HepG2 (cell line): ENCODE measurements at regions not wholly inside any gene's neighbourhood (a gene's known extent, or its start where the extent isn't known, plus 50 kb on each side); places are given as distances from the start of the nearest gene placed in this dataset.

ENCODE experiments used
- ATAC-seq: fragments of 200-7000 bp; cut with Tn5 transposase; 3 replicates; pipeline ENCODE4 v1.9.1; 2020; ENCODE audit warnings: mild to moderate bottlenecking, moderate library complexity
- BruUV-seq: library from RNA; stranded (reverse); fragments of 400-500 nt; replicated peaks from 2 replicates; lab custom pipeline; 2021; lab: Mats Ljungman, UMichigan
- CTCF ChIA-PET: fragments of 300-600 bp; formaldehyde crosslinking; extraction: SDS; loops from one replicate; lab custom pipeline; 2021; ENCODE audit warnings: low total read pairs, inconsistent platforms, low intra/inter-chr PET ratio; lab: Yijun Ruan, JAX
- POLR2A ChIA-PET: fragments of 350-600 bp; sonication (Branson Sonifier 250); formaldehyde crosslinking; loops from one replicate; lab custom pipeline; 2020; ENCODE audit warnings: antibody characterized with exemption, inconsistent platforms; lab: Yijun Ruan, JAX
- DNase-seq: peaks from one replicate; pipeline ENCODE4 v3.0.0-alpha.2; 2015; ENCODE audit warnings: low spot score
- FAIRE-seq: peaks from 3 replicates; lab custom pipeline; 2011; peaks lifted over from hg19 to GRCh38; lab: Jason Lieb, UNC
- H2AFZ ChIP-seq: one replicate; pipeline ENCODE4 v1.6.1; 2011; ENCODE audit warnings: low read length, inconsistent platforms
- H3K27ac ChIP-seq: fragments of 300-600 bp; 3 replicates; pipeline ENCODE4 v1.8.0; 2011; ENCODE audit warnings: mixed run types, mild to moderate bottlenecking, mixed read lengths, low read length, inconsistent platforms; ENCODE audit not compliant: insufficient read depth; ENCODE audit errors: extremely low read length
- H3K27me3 ChIP-seq, 2 experiments: fragments of 200-600 bp in 1 of 2; 2 replicates in 1 of 2; 3 replicates in 1 of 2; pipeline versions ENCODE4 v1.6.0 to v1.8.0; 2011; ENCODE audit warnings: low read length in 2 of 2, mild to moderate bottlenecking in 2 of 2, moderate library complexity in 2 of 2, inconsistent platforms in 1 of 2; ENCODE audit not compliant: insufficient read depth in 2 of 2, control insufficient read depth in 1 of 2
- H3K36me3 ChIP-seq, 2 experiments: fragments of 200-600 bp in 1 of 2; replicated peaks in 1 of 2; 2 replicates in 1 of 2; 3 replicates in 1 of 2; pipeline versions ENCODE4 v1.5.1 to v1.8.0; 2011; ENCODE audit warnings: low read length in 2 of 2, inconsistent platforms in 1 of 2; ENCODE audit not compliant: insufficient read depth in 2 of 2, control insufficient read depth in 1 of 2
- H3K4me1 ChIP-seq: 2 replicates; pipeline ENCODE4 v1.5.1; 2012; ENCODE audit warnings: low read length, inconsistent platforms; ENCODE audit not compliant: insufficient read depth
- H3K4me2 ChIP-seq: 2 replicates; pipeline ENCODE4 v1.6.0; 2011; ENCODE audit warnings: low read depth, low read length, inconsistent platforms
- H3K4me3 ChIP-seq, 3 experiments: fragments of 200-600 bp in 1 of 3; sonication (generic), shearing (Covaris generic) in 1 of 3; replicated peaks in 1 of 3; 2 replicates each; pipeline ENCODE4 v1.5.1; 2011 to 2016; ENCODE audit warnings: low read length in 3 of 3, inconsistent platforms in 2 of 3, low read depth in 2 of 3, mild to moderate bottlenecking in 2 of 3, control low read depth in 1 of 3, mixed read lengths in 1 of 3; ENCODE audit not compliant: insufficient read depth in 1 of 3
- H3K79me2 ChIP-seq: one replicate; pipeline ENCODE4 v1.6.1; 2011; ENCODE audit warnings: low read length, inconsistent platforms; ENCODE audit not compliant: insufficient read depth
- H3K9ac ChIP-seq: 2 replicates; pipeline ENCODE4 v1.6.0; 2011; ENCODE audit warnings: mild to moderate bottlenecking, low read depth, low read length, inconsistent platforms; ENCODE audit not compliant: insufficient read depth
- H3K9me3 ChIP-seq: 2 replicates; pipeline ENCODE4 v1.5.1; 2012; ENCODE audit warnings: mild to moderate bottlenecking, low read length
- H4K20me1 ChIP-seq: 2 replicates; pipeline ENCODE4 v1.6.0; 2011; ENCODE audit warnings: inconsistent platforms, mild to moderate bottlenecking, low read length, moderate library complexity; ENCODE audit not compliant: insufficient read depth
- CAMTA2 ChIP-seq: sonication (generic); formaldehyde crosslinking; IDR thresholded peaks from 2 replicates; pipeline ENCODE4 v1.4.0; 2020; ENCODE audit warnings: mild to moderate bottlenecking, missing genetic modification reagents, borderline replicate concordance
- CC2D1A ChIP-seq: sonication (generic); formaldehyde crosslinking; IDR thresholded peaks from 2 replicates; pipeline ENCODE4 v1.8.1; 2023; ENCODE audit warnings: mild to moderate bottlenecking, missing genetic modification reagents
- FOXK1 ChIP-seq: sonication (generic); formaldehyde crosslinking; IDR thresholded peaks from 2 replicates; pipeline ENCODE4 v1.4.0; 2020; ENCODE audit warnings: low read depth, missing genetic modification reagents, borderline replicate concordance
- HMG20A ChIP-seq: IDR thresholded peaks from 2 replicates; pipeline ENCODE4 v1.6.1; 2016; ENCODE audit warnings: borderline replicate concordance
- HNRNPLL ChIP-seq: fragments of 200-400 bp; formaldehyde crosslinking; IDR thresholded peaks from 2 replicates; pipeline ENCODE4 v1.6.1; 2017; ENCODE audit warnings: mild to moderate bottlenecking, low read depth, low read length; ENCODE audit not compliant: poor library complexity, severe bottlenecking
- MZF1 ChIP-seq: sonication (generic); formaldehyde crosslinking; IDR thresholded peaks from 2 replicates; pipeline ENCODE4 v1.8.1; 2023; ENCODE audit warnings: mild to moderate bottlenecking, missing genetic modification reagents, borderline replicate concordance
- RAD51 ChIP-seq: fragments of 450-650 bp; IDR thresholded peaks from 2 replicates; pipeline ENCODE4 v1.6.1; 2016; ENCODE audit warnings: borderline replicate concordance
- SIN3A ChIP-seq: IDR thresholded peaks from 2 replicates; pipeline ENCODE4 v1.6.1; 2011; ENCODE audit warnings: low read depth, mild to moderate bottlenecking, control low read depth, low read length, borderline replicate concordance
- ZBTB20 ChIP-seq: sonication (generic); formaldehyde crosslinking; IDR thresholded peaks from 2 replicates; pipeline ENCODE4 v1.8.1; 2023; ENCODE audit warnings: missing genetic modification reagents, low read depth, mild to moderate bottlenecking, borderline replicate concordance
- ZIK1 ChIP-seq: sonication (generic); formaldehyde crosslinking; IDR thresholded peaks from 2 replicates; pipeline ENCODE4 v1.5.0; 2020; ENCODE audit warnings: mild to moderate bottlenecking, low read depth, missing genetic modification reagents, borderline replicate concordance
- ZNF274 ChIP-seq: sonication (generic); formaldehyde crosslinking; IDR thresholded peaks from 2 replicates; pipeline ENCODE4 v1.5.1; 2020; ENCODE audit warnings: mild to moderate bottlenecking, missing genetic modification reagents
- WGBS: methylation state at CpG from one replicate; pipeline ENCODE4 v1.1.6; 2017; ENCODE audit warnings: low lambda C conversion rate; 5-methylcytosine and 5-hydroxymethylcytosine counted together
- in situ Hi-C: cut with HindIII; loops from 2 replicates; pipeline ENCODE4 v1.10.0; 2017; ENCODE audit warnings: low pct_unique_long_range_greater_than_20kb; ENCODE audit not compliant: extremely low pct_ligation_motif_present
- intact Hi-C: fragments of 100-400 bp; cut with micrococcal nuclease; formaldehyde crosslinking; loops from one replicate; pipeline ENCODE4 v1.10.0; 2022; ENCODE audit not compliant: unreplicated experiment
- TF ChIP-seq, protein P1 (sequence below): sonication (generic); formaldehyde crosslinking; IDR thresholded peaks from 2 replicates; pipeline ENCODE4 v1.5.1; 2020; ENCODE audit warnings: missing genetic modification reagents, mild to moderate bottlenecking, borderline replicate concordance
- TF ChIP-seq, protein P2 (sequence below): sonication (generic); formaldehyde crosslinking; IDR thresholded peaks from one replicate; pipeline ENCODE4 v1.5.1; 2020; ENCODE audit warnings: mild to moderate bottlenecking, missing genetic modification reagents; ENCODE audit errors: not compliant biosample characterization

DNA sequence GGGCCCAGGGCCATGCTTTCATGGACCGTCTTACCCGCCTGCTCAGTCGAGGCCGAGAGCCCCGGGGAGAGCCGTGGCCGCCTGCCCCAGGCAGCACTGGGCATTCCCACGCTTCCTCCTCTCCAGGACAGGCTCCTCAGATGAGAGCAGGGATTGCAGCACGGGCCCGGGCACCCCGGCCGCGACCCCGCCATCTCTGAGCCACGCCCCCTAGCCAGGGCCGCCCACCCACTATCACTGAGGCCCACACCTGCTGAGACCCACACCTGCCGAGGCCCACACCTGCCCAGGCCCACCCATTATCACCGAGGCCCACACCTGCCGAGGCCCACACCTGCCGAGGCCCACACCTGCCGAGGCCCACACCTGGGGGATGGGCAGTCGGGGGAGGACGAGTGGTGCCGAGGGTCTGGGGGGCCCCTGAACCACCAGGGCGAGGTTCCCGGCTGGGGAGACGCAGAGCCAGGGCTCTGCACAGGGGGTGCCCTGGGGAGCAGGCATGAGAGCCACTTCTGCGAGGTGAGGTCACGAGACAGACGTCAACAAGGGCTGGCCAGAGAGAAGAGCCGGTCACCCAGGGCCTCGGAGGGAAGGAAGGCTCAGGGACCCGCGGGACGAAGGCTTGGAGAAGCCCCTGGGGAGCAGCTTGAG, 235.6 kb downstream of the ERMARD start:
- no peak overlapping the region for H3K4me3 ChIP-seq
- CTCF ChIA-PET = no interaction called here
- H3K4me2 ChIP-seq = no peak overlapping the region
- no peaks in the 10 kb centered on the region for H3K4me1 ChIP-seq
- POLR2A ChIA-PET = no interaction called here
- H3K36me3 ChIP-seq = no peaks in the 10 kb centered on the region
- BruUV-seq = no TSS peak
- peaks cover 12 to 70% of the 10 kb centered on the region in 2 experiments for H3K27me3 ChIP-seq
- ATAC-seq (no peak), DNase-seq (no peak), FAIRE-seq (no peak)
- 31% methylated on average over 27 of the region's 35 CpGs for WGBS
- H2AFZ ChIP-seq = no peak overlapping the region
- no peak overlapping the region for H3K9ac ChIP-seq
- no peak overlapping the region for H3K27ac ChIP-seq
- H3K9me3 ChIP-seq = no peaks in the 10 kb centered on the region
- intact Hi-C loops (no loop called here), in situ Hi-C loops (no loop called here)
- H4K20me1 ChIP-seq = no peaks in the 10 kb centered on the region
- TF ChIP-seq ZBTB20 (CRISPR knock-in tag) = no peak
- TF ChIP-seq, protein P1, sequence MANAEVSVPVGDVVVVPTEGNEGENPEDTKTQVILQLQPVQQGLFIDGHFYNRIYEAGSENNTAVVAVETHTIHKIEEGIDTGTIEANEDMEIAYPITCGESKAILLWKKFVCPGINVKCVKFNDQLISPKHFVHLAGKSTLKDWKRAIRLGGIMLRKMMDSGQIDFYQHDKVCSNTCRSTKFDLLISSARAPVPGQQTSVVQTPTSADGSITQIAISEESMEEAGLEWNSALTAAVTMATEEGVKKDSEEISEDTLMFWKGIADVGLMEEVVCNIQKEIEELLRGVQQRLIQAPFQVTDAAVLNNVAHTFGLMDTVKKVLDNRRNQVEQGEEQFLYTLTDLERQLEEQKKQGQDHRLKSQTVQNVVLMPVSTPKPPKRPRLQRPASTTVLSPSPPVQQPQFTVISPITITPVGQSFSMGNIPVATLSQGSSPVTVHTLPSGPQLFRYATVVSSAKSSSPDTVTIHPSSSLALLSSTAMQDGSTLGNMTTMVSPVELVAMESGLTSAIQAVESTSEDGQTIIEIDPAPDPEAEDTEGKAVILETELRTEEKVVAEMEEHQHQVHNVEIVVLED (CRISPR knock-in tag) = no peak
- TF ChIP-seq HMG20A (CRISPR knock-in tag) = no peak
- TF ChIP-seq FOXK1 (CRISPR knock-in tag) = no peak
- TF ChIP-seq ZNF274 = no peak
- TF ChIP-seq SIN3A = no peak
- TF ChIP-seq HNRNPLL = no peak
- TF ChIP-seq CC2D1A (CRISPR knock-in tag) = no peak
- TF ChIP-seq RAD51 = no peak
- no peak for TF ChIP-seq MZF1
- TF ChIP-seq, protein P2, sequence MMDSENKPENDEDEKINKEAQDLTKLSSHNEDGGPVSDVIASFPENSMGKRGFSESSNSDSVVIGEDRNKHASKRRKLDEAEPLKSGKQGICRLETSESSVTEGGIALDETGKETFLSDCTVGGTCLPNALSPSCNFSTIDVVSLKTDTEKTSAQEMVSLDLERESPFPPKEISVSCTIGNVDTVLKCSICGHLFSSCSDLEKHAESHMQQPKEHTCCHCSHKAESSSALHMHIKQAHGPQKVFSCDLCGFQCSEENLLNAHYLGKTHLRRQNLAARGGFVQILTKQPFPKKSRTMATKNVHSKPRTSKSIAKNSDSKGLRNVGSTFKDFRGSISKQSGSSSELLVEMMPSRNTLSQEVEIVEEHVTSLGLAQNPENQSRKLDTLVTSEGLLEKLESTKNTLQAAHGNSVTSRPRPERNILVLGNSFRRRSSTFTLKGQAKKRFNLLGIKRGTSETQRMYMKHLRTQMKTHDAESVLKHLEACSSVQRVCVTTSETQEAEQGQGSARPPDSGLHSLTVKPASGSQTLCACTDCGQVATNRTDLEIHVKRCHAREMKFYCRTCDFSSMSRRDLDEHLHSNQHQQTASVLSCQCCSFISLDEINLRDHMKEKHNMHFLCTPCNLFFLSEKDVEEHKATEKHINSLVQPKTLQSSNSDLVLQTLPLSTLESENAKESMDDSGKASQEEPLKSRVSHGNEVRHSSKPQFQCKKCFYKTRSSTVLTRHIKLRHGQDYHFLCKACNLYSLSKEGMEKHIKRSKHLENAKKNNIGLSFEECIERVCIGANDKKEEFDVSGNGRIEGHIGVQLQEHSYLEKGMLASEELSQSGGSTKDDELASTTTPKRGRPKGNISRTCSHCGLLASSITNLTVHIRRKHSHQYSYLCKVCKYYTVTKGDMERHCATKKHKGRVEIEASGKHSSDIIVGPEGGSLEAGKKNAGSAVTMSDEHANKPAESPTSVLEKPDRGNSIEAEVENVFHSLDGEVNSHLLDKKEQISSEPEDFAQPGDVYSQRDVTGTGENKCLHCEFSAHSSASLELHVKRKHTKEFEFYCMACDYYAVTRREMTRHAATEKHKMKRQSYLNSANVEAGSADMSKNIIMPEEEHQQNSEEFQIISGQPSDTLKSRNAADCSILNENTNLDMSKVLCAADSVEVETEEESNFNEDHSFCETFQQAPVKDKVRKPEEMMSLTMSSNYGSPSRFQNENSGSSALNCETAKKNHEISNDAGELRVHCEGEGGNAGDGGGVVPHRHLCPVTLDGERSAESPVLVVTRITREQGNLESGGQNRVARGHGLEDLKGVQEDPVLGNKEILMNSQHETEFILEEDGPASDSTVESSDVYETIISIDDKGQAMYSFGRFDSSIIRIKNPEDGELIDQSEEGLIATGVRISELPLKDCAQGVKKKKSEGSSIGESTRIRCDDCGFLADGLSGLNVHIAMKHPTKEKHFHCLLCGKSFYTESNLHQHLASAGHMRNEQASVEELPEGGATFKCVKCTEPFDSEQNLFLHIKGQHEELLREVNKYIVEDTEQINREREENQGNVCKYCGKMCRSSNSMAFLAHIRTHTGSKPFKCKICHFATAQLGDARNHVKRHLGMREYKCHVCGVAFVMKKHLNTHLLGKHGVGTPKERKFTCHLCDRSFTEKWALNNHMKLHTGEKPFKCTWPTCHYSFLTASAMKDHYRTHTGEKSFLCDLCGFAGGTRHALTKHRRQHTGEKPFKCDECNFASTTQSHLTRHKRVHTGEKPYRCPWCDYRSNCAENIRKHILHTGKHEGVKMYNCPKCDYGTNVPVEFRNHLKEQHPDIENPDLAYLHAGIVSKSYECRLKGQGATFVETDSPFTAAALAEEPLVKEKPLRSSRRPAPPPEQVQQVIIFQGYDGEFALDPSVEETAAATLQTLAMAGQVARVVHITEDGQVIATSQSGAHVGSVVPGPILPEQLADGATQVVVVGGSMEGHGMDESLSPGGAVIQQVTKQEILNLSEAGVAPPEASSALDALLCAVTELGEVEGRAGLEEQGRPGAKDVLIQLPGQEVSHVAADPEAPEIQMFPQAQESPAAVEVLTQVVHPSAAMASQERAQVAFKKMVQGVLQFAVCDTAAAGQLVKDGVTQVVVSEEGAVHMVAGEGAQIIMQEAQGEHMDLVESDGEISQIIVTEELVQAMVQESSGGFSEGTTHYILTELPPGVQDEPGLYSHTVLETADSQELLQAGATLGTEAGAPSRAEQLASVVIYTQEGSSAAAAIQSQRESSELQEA = no peak
- TF ChIP-seq CAMTA2 = no peak
- no peak for TF ChIP-seq ZIK1 (CRISPR knock-in tag)
- H3K79me2 ChIP-seq = no peaks in the 10 kb centered on the region
